ENCODE measurements at regions not wholly inside any gene's neighbourhood (a gene's known extent, or its start where the extent isn't known, plus 50 kb on each side); places are given as distances from the start of the nearest gene placed in this dataset.

- TF ChIP-seq CTCF (IDR thresholded peaks at IDR 0.05) = peak; percentile 13 to 49 (median 39)
- TF ChIP-seq POLR2A (IDR thresholded peaks at IDR 0.05) = no peak
- TF ChIP-seq POLR2AphosphoS5 (IDR thresholded peaks at IDR 0.05; ENCODE audit: insufficient read depth in 1 of 2, low read depth in 1 of 2) = no peak
These were observed 185.7 kb upstream of the THRB start for GRCh38 chr3:24680214-24680967.
